Left renal pelvis (tissue), 4 donors: ENCODE measurements at regions not wholly inside any gene's neighbourhood (a gene's known extent, or its start where the extent isn't known, plus 50 kb on each side); places are given as distances from the start of the nearest gene placed in this dataset.

ENCODE experiments used
- DNase-seq, 4 donors: peaks; one replicate each; pipeline ENCODE4 v3.0.0-alpha.2; 2013; ENCODE audit warnings: low read depth in 4 of 4, low spot score in 3 of 4

DNA sequence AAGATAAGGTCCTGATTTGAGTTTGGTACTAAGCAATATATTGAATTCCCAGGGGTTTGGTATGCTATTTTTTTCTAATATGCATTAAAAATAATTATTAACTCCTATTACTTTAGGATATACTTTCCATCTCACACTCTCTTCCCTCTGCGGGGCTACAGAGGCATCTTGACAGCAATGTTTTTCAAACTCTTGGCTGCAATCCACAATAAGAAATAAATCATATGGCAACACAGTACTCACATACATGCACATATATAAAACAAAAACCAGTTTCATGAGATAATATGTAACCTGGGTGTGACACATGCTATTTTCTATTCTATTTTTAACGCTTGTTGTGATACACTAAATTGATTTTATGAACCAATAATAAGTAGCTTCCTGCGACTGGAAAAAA, 189.5 kb downstream of the UNC5CL start:
- no peak for DNase-seq

DNA sequence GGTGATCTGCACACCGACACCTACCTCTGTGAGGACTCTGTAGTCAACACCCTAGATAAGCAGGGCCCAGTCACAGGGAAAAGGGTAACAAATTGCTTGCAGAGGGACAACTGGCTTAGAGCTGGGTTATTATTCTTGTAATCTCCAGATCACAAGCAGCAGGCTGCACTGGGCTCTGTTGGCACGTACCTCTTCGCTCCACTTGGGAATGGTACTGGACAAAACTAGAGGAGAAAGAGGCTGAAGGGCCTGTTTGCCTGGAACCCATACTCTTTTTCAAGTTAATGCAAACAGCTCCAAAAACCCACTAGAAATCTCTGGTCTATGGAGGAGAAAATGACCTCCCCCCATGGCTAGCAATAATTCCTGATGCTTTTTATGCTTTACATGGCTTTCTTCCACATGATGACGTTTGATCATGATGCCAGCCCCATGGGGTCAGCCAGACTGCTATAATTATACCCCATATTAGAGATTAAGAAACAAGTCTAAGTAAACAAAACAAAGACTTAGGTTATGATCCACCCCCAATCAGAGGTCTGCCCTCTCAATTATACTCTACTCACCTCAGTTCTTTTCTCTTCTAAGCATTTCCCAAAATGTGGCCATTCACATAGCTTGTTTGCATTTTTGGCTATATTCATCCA, 190.0 kb downstream of the UNC5CL start:
- DNase-seq, result no peak

DNA sequence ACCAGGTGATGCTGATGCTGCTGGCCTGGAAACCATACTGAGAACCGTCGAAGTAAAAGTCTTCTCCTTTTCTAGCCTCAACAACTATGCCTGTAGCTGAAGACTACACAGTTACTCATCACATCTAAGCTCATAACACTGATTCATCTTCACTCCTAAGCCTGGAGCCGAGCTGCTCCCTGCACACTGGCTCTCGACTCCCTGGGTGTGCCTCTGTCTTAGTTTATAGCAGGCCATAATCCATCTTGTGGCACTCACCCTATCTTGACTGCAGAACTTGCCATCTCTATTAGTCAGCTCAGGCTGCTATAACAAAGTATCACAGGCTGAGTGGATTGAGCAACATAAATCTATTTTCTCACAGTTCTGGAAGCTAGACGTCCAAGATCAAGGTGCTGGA, 191.0 kb downstream of the UNC5CL start:
- no peak for DNase-seq

DNA sequence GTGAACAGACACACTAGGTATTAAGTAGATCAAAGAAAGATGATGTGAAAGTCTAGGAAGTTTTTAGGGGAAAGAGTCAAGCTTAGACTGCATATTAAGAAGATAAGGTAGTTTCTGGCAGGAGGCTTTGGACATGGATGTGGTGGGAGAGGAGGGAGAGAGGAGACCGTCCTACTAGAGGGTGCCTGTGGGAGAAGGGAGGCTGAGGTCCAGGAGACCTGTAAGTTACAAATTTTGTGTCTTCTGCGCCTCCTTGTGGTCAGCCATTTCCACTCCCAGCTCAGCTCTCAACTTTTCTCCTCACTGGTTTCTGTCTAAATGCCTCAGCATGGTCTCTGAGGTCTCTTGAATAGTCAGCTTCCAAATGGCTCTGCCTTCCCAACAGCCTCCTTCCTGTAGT, 193.5 kb downstream of the UNC5CL start:
- peak in 1 of 4 donors; percentile 20 for DNase-seq

DNA sequence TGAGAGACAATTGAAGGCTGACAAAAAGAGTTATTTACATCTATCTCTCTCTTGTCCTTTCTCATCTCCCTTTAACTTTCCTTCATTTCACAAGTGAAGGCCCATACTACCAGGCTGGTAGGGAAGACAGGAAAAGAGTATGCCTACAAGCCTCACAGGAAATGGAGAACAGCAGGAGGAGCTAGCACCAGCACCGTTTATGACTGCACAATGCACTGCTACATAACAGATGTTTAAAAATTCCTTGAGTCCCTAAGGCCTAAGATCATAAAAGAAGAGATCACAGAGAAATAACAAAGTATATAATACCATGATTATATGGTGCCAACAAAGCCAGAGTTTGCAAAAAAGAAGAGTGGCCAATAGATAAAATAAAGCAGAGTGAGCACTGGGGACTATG, 194.8 kb downstream of the UNC5CL start:
- no peak for DNase-seq

DNA sequence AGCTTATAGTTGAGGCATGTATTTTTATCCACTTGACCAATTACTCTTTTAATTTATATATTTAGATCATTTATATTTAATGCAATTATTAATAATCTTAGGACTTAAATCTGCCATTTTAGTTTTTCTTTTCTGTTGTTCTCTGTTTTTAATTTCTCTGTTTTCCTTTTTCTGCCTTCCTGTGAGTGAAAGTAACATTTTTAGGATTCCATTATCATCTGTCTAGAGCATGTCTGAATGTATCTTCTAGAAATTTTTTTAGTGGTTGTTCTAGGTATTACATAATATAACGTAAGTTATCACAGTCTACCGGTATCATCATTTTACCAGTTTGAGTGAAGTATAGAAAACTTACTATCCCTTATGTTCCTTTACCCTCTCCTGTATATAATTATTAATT, 197.3 kb downstream of the UNC5CL start:
- DNase-seq, result no peak

DNA sequence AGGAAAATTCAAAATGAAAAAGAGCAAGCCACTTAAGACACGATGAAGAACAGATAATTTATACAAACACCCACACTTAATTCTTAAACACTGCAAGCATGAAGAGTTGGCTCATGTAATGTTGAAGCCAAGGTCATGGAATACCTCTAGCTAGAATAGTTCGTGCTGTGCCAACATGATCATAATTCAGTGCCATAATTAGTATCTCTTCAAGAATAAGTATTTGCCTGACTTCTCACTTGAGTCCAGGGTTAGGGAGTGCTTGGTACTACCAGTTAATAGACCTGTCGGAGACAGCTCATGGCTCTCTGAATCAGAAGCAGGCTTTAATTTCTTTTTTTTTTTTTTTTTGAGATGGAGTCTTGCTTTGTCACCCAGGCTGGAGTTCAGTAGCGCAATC, 206.3 kb downstream of the UNC5CL start:
- no peak for DNase-seq

DNA sequence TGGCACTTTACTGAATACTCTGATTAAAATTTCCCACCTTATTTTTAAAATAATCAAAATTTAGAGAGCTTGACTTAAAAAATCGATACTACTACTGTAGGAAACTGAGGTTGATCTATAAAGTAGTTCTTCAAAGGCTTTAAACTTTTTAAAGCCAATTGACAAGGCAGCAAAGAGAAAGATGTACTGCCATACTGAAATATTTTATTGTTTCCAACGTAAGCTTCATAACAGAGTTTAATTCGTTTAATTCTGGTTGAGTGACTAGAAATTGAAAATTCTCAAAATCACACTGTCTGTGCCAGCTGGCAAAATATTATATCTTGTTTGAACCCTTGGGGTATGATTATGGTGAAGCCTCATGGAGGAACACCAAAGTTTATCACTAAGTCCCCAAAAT, 207.6 kb downstream of the UNC5CL start:
- no peak for DNase-seq

DNA sequence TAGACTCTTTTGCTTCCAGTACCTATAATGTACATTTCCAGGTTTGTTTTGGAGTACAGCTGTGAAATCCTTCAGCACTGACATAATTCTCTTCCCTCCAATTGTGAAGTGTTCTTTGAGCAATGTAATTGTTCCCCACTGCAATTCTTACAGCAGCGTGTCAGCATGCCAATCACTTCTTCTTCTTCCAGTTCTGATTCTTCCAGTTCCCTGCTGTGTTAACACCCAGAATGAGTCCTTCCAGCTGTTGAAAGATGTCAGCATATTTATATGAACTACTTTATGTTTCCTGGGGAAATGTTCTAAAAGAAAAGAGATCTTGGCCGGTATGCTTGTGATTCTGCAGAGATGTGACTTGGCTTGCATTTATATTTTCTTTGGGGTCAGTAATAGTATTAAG, 213.9 kb downstream of the UNC5CL start:
- no peak for DNase-seq

DNA sequence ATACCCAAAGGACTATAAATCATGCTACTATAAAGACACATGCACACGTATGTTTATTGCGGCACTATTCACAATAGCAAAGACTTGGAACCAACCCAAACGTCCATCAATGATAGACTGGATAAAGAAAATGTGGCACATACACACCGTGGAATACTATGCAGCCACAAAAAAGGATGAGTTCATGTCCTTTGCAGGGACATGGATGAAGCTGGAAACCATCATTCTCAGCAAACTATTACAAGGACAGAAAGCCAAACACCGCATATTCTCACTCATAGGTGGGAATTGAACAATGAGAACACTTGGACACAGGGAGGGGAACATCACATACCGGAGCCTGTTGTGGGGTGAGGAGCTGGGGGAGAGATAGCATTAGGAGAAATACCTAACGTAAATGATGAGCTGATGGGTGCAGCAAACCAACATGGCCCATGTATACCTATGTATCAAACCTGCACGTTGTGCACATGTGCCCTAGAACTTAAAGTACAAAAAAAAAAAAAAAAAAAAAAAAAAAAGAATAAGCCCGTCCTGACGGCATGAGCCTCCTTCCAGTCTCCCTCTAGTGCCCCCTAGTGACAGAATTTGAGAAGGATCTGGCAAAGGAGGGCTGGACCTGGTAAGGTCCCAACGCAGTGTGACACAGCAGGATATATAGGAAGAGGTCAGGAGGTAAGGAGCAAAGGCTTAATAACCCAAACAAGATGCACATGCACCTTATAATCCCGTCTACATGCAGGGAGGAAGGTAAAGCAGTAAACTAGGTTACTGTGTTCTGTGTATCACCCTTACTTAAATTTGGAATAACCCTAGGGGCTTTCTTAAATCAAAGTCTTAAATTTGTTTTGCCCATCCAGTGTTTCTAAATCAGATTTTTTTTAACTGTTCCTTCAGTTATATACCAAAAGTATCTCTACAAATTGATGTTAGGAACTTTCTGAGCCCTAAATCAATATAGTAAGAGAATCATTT, 214.8 kb downstream of the UNC5CL start:
- DNase-seq, result peak; percentile 23 to 53 (median 47)

DNA sequence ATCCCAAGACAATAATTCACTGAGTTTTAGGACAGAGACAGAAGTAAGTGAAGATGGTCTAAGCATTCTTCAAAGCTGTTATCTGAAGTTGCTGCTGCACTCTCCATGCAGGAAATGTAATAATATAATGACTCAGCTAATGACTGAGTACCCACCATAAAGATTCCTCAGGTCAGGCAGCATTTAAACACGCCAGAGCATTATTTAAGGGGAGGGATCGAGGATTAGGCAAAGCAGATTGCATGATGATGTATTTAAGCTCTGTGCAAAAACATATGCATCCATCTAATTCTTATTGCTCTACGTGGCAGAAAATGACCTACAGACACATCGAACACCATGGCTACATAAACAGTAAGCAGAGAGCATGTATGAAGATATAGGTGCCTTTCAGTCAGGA, 216.4 kb downstream of the UNC5CL start:
- DNase-seq, result no peak

DNA sequence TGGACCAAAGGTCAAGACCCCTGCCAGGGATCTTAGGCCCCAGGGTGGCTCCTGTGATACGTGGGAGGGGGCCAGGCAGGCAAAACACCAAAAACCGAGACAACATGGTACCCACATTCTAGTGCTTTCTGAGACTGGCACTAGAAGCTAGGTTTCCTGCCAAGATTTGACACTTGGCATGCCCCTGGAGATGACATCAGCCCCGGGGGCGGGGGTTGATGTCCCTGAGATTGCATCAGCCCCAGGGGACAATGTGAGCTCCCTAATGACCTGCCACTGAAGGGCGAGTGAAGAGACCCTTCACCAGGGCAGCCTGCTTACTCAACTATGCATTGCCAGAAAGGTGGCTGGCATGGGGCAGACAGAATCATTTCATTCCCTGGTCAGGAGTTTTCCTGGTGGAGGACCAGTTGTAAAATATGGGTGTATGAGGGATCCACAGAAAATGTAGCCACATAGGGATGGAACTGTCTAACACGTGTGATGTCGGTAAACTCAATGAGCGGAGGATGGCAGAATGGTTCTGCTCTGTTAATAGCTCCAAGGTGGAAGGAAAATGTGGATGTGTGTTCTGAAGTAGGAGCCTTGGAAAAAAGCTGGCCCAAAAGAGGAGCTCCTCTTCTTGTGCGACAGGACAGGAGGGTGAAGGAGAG, 219.7 kb downstream of the UNC5CL start:
- no peak for DNase-seq

DNA sequence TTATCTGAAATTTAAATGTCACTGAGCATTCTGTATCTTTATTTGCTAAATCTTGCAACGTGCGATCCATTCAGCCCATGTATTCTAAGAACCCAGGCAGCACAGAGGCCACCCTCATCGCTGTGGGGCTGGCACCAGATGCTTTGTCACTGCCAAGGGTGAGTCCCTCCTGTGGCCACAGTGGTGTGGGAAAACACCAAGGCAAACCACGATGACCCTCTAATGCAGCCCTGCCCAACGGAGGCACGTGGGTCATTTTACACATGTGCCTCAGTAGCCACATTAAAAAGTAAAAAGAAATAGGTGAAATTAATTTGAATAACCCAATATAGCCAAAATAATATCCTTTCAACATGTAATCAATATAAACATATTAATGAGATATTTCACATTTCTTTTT, 221.7 kb downstream of the UNC5CL start:
- DNase-seq, result no peak

DNA sequence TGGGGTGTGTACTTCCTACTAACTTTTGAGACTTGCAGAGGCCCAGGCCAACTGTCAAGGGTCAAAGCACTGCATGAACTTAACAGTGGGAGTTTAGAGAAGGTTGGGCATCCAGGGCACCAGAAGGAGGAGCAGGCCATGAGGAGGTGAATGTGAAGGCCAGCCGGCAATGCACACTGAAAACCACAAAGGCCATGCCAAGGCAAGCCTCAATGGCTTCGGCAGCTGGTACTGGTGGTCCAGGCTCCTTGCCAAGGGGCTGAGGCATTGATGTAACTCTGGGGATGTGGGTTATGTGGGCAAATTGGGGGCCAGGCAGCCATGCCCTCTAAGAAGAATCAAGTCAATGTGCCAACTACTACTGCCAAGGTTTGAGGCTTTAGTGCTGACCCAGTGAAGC, 222.4 kb downstream of the UNC5CL start:
- no peak for DNase-seq

DNA sequence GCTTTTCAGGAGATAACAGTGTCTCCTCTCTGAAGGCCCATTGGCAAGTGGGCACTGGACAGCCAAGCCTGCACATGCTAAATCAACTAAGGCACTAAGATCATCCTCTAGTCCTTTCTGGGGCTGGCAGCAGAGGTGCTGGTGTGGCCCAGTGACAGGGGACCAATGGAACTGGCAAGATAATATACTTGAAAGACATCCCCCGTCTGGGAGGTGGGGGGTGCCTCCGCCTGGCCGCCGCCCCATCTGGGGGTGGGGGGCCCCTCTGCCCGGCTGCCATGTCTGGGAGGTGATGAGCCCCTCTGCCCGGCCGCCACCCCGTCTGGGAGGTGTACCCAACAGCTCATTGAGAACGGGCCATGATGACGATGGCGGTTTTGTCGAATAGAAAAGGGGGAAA, 223.3 kb downstream of the UNC5CL start:
- DNase-seq, result no peak

DNA sequence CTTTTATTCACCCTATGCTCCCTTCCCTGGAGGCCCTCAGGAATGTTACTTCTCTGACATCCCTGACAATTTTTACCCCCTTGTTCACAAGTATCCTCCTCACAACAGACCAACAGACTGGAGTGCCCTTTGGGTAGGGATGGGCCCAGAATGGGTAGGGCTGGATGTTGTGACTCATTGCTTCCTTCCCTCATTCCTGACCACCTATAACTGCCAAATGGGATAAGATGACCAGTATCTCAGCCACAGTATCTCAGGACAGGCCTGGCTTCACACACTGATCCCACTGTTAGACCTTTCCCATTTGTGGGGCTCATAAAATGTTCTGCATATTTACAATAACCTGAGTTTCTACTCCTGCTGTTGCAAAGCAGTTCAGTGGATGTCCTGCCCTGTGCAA, 223.0 kb upstream of the LRFN2 start:
- no peak for DNase-seq

DNA sequence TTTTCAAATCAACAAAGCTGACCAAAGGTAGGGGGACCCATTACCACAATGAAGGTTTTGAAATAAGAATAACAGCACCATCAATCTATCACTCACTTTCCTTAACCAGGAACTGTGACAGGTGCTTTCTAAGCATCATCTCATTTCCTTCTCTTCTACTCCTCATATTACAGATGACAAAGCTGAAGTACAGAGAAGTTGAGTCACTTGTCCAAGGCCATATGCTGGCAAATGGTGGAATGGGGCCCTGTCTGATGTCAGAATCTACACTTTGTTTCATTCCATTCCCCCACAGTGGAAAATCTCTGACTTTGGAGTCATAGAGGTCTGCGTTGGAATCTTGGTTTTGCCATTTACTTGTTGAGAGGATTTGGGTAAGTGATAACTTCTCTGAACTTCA, 222.5 kb upstream of the LRFN2 start:
- DNase-seq, result no peak

DNA sequence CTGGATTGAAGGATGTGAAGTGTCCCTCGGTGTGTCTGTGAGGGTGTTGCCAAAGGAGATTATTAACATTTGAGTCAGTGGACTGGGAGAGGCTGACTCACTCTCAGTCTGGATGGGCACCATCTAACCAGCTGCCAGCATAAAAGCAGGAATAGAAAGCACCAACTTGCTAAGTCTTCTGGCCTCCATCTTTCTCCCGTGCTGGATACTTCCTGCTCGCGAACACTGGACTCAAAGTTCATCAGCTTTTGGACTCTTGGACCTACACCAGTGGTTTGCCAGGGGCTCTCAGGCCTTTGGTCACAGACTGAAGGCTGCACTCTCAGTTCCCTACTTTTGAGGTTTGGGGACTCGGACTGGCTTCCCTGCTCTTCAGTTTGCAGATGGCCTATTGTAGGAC, 220.3 kb upstream of the LRFN2 start:
- no peak for DNase-seq

DNA sequence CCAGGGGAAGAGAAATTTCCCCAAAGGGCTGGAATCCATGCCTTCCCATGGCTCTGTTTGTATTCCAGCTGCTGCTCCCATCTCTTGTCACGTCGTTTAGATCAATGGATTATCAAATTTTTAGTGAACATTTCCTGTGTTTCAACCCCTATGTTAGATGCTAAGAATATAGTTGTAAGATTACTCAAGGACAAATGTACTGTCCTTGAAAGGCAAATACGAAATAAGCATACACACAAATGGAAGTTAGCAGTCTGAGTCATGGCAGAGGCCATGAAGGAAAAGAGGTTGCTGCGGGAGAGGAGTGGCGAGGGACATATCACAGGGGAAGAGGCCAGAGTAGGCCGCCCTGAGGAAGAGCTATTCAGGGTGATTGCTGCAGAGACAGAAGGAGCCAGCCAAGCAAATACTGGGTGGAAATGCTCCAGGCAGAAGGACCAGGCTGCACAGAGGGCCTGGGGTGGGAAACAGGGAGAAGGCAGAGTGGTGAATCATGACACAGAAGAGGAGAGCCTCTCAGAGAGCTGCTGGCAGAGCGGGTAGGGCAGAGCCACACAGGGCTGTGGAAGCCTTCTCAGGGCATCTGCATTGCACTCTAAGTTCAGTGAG, 219.2 kb upstream of the LRFN2 start:
- DNase-seq, result no peak

DNA sequence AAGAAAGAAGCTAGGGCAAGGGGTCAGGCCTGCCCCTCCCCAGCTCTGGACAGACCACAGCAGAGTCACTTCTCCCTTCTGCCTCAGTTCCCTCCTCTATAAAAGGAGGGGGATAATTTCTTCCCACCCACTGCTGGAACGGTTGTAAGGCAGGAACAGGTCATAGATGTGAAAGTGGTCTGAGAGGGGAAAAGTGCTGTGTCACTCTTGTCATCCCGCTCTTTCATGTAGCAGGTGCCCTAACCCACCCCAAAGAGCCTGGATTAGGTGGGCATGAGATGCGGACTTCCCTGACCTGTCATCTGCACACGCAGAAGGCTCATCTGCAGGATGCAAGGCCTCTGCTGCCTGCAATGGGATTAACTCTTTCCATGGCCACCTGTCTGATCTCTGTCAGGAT, 218.2 kb upstream of the LRFN2 start:
- no peak for DNase-seq

DNA sequence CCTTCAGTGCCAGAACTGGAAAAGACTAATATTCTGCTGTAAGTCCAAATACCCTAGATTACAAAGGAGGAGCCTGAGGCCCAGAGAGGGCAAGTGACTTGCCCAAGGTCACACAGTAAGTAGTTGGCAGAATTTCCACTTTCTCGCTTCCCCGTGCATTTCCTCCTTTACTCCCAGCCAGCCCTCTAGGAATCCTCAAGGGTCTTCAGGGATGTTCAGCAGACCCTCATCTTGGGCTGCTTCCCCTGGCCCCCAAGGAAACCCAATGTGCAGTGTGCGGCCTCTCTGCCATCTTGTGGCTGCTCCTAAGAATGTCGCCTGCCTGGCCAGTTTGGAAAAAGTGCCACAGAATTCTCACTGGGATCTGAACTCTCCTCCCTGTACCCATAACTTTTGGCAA, 217.7 kb upstream of the LRFN2 start:
- DNase-seq, result no peak
